ENCODE measurements at regions not wholly inside any gene's neighbourhood (a gene's known extent, or its start where the extent isn't known, plus 50 kb on each side); places are given as distances from the start of the nearest gene placed in this dataset.
"Not testable (repeated sequence)": the region's sequence is repeated elsewhere in the genome, so short reads cannot be mapped to it uniquely, and the experiment has no call there.

- not testable (repeated sequence) for TF ChIP-seq POLR2AphosphoS5 (IDR thresholded peaks at IDR 0.05; ENCODE audit: insufficient read depth in 1 of 2, low read depth in 1 of 2)
- TF ChIP-seq, protein P1, sequence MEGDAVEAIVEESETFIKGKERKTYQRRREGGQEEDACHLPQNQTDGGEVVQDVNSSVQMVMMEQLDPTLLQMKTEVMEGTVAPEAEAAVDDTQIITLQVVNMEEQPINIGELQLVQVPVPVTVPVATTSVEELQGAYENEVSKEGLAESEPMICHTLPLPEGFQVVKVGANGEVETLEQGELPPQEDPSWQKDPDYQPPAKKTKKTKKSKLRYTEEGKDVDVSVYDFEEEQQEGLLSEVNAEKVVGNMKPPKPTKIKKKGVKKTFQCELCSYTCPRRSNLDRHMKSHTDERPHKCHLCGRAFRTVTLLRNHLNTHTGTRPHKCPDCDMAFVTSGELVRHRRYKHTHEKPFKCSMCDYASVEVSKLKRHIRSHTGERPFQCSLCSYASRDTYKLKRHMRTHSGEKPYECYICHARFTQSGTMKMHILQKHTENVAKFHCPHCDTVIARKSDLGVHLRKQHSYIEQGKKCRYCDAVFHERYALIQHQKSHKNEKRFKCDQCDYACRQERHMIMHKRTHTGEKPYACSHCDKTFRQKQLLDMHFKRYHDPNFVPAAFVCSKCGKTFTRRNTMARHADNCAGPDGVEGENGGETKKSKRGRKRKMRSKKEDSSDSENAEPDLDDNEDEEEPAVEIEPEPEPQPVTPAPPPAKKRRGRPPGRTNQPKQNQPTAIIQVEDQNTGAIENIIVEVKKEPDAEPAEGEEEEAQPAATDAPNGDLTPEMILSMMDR (IDR thresholded peaks at IDR 0.05), result not testable (repeated sequence)
Observed at GRCh38 chr11:55084588-55084987, 177.4 kb upstream of the TRIM48 start.

All from vagina (tissue), 2 donors.